ENCODE measurements at regions not wholly inside any gene's neighbourhood (a gene's known extent, or its start where the extent isn't known, plus 50 kb on each side); places are given as distances from the start of the nearest gene placed in this dataset.

- Histone ChIP-seq H3K36me3 (ENCODE audit: control insufficient read depth, insufficient read depth, low read length) (no peaks in the 10 kb centered on the region), H3K9me3 (ENCODE audit: control insufficient read depth, insufficient read depth, low read length) (no peaks in the 10 kb centered on the region), H3K4me3 (ENCODE audit: low read length) (no peak overlapping the region), H3K27me3 (ENCODE audit: control insufficient read depth, insufficient read depth, low read length) (no peaks in the 10 kb centered on the region), H3K27ac (ENCODE audit: low read length) (no peak overlapping the region), H3K4me1 (ENCODE audit: control insufficient read depth, insufficient read depth, low read length) (peaks cover 3% of the 10 kb centered on the region)
- intact Hi-C loops (cut with micrococcal nuclease): no loop called here
- no peak for TF ChIP-seq CTCF (IDR thresholded peaks at IDR 0.05)
- Mint-ChIP-seq H3K9me3 (no peaks in the 10 kb centered on the region), H3K36me3 (no peaks in the 10 kb centered on the region), H3K27ac (no peak overlapping the region), H3K4me3 (no peak overlapping the region), H3K4me1 (peaks cover 21 to 30% of the 10 kb centered on the region in 2 donors), H3K27me3 (ENCODE audit: low read depth in 2 of 2) (peaks cover 0 to 2% of the 10 kb centered on the region in 2 donors)
- DNase-seq: no peak
- ATAC-seq: no peak
- WGBS (ENCODE audit: insufficient coverage): 87% methylated on average over 3 of the region's 3 CpGs
These were observed 85.6 kb upstream of the EED start for GRCh38 chr11:86158704-86159580.

GRCh38 chr11:86157797-86158378, 86.7 kb upstream of the EED start:
- WGBS (ENCODE audit: insufficient coverage): 97% methylated on average over 2 of the region's 2 CpGs
- no peaks in the 10 kb centered on the region for H3K9me3 Mint-ChIP-seq
- H3K27me3 ChIP-seq (ENCODE audit: control insufficient read depth, insufficient read depth, low read length): no peaks in the 10 kb centered on the region
- H3K27me3 Mint-ChIP-seq (ENCODE audit: low read depth in 2 of 2): no peaks in the 10 kb centered on the region
- no peak overlapping the region for H3K4me3 ChIP-seq (ENCODE audit: low read length)
- peaks cover 31 to 36% of the 10 kb centered on the region in 2 donors for H3K4me1 Mint-ChIP-seq
- H3K27ac Mint-ChIP-seq: no peak overlapping the region
- H3K36me3 Mint-ChIP-seq: no peaks in the 10 kb centered on the region
- no peak overlapping the region for H3K27ac ChIP-seq (ENCODE audit: low read length)
- no peak overlapping the region for H3K4me3 Mint-ChIP-seq
- intact Hi-C loops (cut with micrococcal nuclease): no loop called here
- H3K9me3 ChIP-seq (ENCODE audit: control insufficient read depth, insufficient read depth, low read length): no peaks in the 10 kb centered on the region
- no peaks in the 10 kb centered on the region for H3K36me3 ChIP-seq (ENCODE audit: control insufficient read depth, insufficient read depth, low read length)
- DNase-seq: no peak
- ATAC-seq: no peak
- peaks cover 8% of the 10 kb centered on the region for H3K4me1 ChIP-seq (ENCODE audit: control insufficient read depth, insufficient read depth, low read length)
- no peak for TF ChIP-seq CTCF (IDR thresholded peaks at IDR 0.05)

GRCh38 chr11:86156397-86156955, 87.6 kb upstream of the PICALM start:
- H3K36me3 Mint-ChIP-seq: no peaks in the 10 kb centered on the region
- no peak overlapping the region for H3K27ac Mint-ChIP-seq
- no peaks in the 10 kb centered on the region for H3K27me3 Mint-ChIP-seq (ENCODE audit: low read depth in 2 of 2)
- H3K9me3 Mint-ChIP-seq: no peaks in the 10 kb centered on the region
- peaks cover 35 to 41% of the 10 kb centered on the region in 2 donors for H3K4me1 Mint-ChIP-seq
- Histone ChIP-seq H3K9me3 (ENCODE audit: control insufficient read depth, insufficient read depth, low read length) (no peaks in the 10 kb centered on the region), H3K27me3 (ENCODE audit: control insufficient read depth, insufficient read depth, low read length) (no peaks in the 10 kb centered on the region), H3K4me1 (ENCODE audit: control insufficient read depth, insufficient read depth, low read length) (peaks cover 21% of the 10 kb centered on the region), H3K27ac (ENCODE audit: low read length) (no peak overlapping the region), H3K4me3 (ENCODE audit: low read length) (no peak overlapping the region), H3K36me3 (ENCODE audit: control insufficient read depth, insufficient read depth, low read length) (no peaks in the 10 kb centered on the region)
- no peak overlapping the region for H3K4me3 Mint-ChIP-seq
- DNase-seq: no peak
- intact Hi-C loops (cut with micrococcal nuclease): no loop called here
- no peak for ATAC-seq
- 63% methylated on average over 3 of the region's 3 CpGs for whole genome bisulfite sequencing (ENCODE audit: insufficient coverage)
- TF ChIP-seq CTCF (IDR thresholded peaks at IDR 0.05): no peak

Data from natural killer cell (primary cell).